WTC11 (cell line): ENCODE measurements at regions not wholly inside any gene's neighbourhood (a gene's known extent, or its start where the extent isn't known, plus 50 kb on each side); places are given as distances from the start of the nearest gene placed in this dataset.

ENCODE experiments used
- ATAC-seq: fragments of 200-7000 bp; cut with Tn5 transposase; 2 replicates; pipeline ENCODE4 v1.10.0; 2021; ENCODE audit warnings: mild to moderate bottlenecking, moderate library complexity
- CTCF ChIA-PET: fragments of 300-600 bp; sonication (Branson Sonifier 250); formaldehyde crosslinking; loops from one replicate; lab custom pipeline; 2021; ENCODE audit warnings: antibody characterized with exemption; lab: Charles Lee
- POLR2A ChIA-PET: fragments of 350-600 bp; sonication (Branson Sonifier 250); formaldehyde crosslinking; loops from one replicate; lab custom pipeline; 2021; ENCODE audit warnings: antibody characterized with exemption; lab: Charles Lee
- DNase-seq: peaks from one replicate; pipeline ENCODE4 v3.0.0; 2021; ENCODE audit warnings: low spot score
- H3K27ac Mint-ChIP-seq: 2 replicates; pipeline ENCODE4 v1.8.0; 2021; ENCODE audit warnings: mixed read lengths
- H3K27me3 Mint-ChIP-seq: 2 replicates; pipeline ENCODE4 v1.8.0; 2021; ENCODE audit warnings: low read depth, mild to moderate bottlenecking, moderate library complexity, mixed read lengths
- H3K36me3 Mint-ChIP-seq: 2 replicates; pipeline ENCODE4 v1.8.0; 2021; ENCODE audit warnings: mixed read lengths
- H3K4me1 Mint-ChIP-seq: 2 replicates; pipeline ENCODE4 v1.8.0; 2022; ENCODE audit warnings: mixed read lengths
- H3K4me3 Mint-ChIP-seq: 2 replicates; pipeline ENCODE4 v1.8.0; 2021; ENCODE audit warnings: mild to moderate bottlenecking, moderate library complexity, mixed read lengths
- H3K9me3 Mint-ChIP-seq: 2 replicates; pipeline ENCODE4 v1.8.0; 2021; ENCODE audit warnings: mixed read lengths
- FOXJ3 ChIP-seq: sonication (generic); formaldehyde crosslinking; IDR thresholded peaks from 2 replicates; pipeline ENCODE4 v1.9.0; 2021; ENCODE audit warnings: missing genetic modification reagents, mild to moderate bottlenecking, borderline replicate concordance
- GRHL2 ChIP-seq: fragments of 250-450 bp; sonication (Bioruptor Pico); IDR thresholded peaks from 2 replicates; pipeline ENCODE4 v1.8.0; 2022; ENCODE audit warnings: mild to moderate bottlenecking, moderate library complexity; ENCODE audit not compliant: insufficient replicate concordance, severe bottlenecking
- MXD4 ChIP-seq: fragments of 250-450 bp; sonication (Bioruptor Pico); IDR thresholded peaks from 2 replicates; pipeline ENCODE4 v1.8.0; 2021; ENCODE audit warnings: mild to moderate bottlenecking, moderate library complexity, borderline replicate concordance
- NFYB ChIP-seq: sonication (generic); formaldehyde crosslinking; conservative IDR thresholded peaks from 2 replicates; pipeline ENCODE4 v1.8.0; 2022; ENCODE audit warnings: low read depth, missing genetic modification reagents
- NR2C2 ChIP-seq: sonication (generic); formaldehyde crosslinking; IDR thresholded peaks from 2 replicates; pipeline ENCODE4 v1.8.0; 2022; ENCODE audit warnings: mild to moderate bottlenecking, missing genetic modification reagents
- RORB ChIP-seq: fragments of 250-450 bp; sonication (Bioruptor Pico); IDR thresholded peaks from 2 replicates; pipeline ENCODE4 v1.9.0; 2021; ENCODE audit warnings: mild to moderate bottlenecking
- TF ChIP-seq, protein P1 (sequence below): fragments of 250-450 bp; sonication (Bioruptor Pico); IDR thresholded peaks from 2 replicates; pipeline ENCODE4 v1.8.0; 2021; ENCODE audit warnings: mild to moderate bottlenecking
- TF ChIP-seq, protein P2 (sequence below): sonication (generic); formaldehyde crosslinking; IDR thresholded peaks from 2 replicates; pipeline ENCODE4 v1.8.1; 2023; ENCODE audit warnings: mild to moderate bottlenecking, missing genetic modification reagents, borderline replicate concordance
- TF ChIP-seq, protein P3 (sequence below): sonication (generic); formaldehyde crosslinking; IDR thresholded peaks from 2 replicates; pipeline ENCODE4 v1.8.0; 2022; ENCODE audit warnings: missing genetic modification reagents
- TF ChIP-seq, protein P4 (sequence below): fragments of 250-450 bp; sonication (Bioruptor Pico); IDR thresholded peaks from 2 replicates; pipeline ENCODE4 v1.9.0; 2021; ENCODE audit warnings: mild to moderate bottlenecking
- TF ChIP-seq, protein P5 (sequence below): sonication (generic); formaldehyde crosslinking; IDR thresholded peaks from 2 replicates; pipeline ENCODE4 v1.8.0; 2022; ENCODE audit warnings: mild to moderate bottlenecking, missing genetic modification reagents

DNA sequence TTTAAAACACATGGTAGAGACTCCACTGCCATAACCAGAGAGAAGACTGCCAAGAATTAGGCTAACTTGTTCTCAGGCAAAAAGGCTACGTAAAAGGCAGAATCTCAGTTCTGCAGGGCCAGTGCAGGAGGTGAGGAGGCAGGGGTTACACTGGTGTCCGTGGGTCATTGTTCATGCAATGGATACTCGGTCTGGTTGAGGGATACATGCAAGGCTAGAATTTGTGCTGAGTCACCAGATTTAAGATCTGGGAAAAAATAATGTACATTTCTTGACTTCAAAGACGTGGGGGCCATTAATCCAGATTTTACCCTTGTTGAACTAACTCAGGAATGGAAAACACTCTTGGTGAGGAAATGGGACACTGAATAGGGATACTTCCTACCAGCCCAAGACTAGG lies 52.3 kb upstream of the DPH5 start (continued):
- TF ChIP-seq, protein P1, sequence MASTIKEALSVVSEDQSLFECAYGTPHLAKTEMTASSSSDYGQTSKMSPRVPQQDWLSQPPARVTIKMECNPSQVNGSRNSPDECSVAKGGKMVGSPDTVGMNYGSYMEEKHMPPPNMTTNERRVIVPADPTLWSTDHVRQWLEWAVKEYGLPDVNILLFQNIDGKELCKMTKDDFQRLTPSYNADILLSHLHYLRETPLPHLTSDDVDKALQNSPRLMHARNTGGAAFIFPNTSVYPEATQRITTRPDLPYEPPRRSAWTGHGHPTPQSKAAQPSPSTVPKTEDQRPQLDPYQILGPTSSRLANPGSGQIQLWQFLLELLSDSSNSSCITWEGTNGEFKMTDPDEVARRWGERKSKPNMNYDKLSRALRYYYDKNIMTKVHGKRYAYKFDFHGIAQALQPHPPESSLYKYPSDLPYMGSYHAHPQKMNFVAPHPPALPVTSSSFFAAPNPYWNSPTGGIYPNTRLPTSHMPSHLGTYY, result no peak
- TF ChIP-seq, protein P2, sequence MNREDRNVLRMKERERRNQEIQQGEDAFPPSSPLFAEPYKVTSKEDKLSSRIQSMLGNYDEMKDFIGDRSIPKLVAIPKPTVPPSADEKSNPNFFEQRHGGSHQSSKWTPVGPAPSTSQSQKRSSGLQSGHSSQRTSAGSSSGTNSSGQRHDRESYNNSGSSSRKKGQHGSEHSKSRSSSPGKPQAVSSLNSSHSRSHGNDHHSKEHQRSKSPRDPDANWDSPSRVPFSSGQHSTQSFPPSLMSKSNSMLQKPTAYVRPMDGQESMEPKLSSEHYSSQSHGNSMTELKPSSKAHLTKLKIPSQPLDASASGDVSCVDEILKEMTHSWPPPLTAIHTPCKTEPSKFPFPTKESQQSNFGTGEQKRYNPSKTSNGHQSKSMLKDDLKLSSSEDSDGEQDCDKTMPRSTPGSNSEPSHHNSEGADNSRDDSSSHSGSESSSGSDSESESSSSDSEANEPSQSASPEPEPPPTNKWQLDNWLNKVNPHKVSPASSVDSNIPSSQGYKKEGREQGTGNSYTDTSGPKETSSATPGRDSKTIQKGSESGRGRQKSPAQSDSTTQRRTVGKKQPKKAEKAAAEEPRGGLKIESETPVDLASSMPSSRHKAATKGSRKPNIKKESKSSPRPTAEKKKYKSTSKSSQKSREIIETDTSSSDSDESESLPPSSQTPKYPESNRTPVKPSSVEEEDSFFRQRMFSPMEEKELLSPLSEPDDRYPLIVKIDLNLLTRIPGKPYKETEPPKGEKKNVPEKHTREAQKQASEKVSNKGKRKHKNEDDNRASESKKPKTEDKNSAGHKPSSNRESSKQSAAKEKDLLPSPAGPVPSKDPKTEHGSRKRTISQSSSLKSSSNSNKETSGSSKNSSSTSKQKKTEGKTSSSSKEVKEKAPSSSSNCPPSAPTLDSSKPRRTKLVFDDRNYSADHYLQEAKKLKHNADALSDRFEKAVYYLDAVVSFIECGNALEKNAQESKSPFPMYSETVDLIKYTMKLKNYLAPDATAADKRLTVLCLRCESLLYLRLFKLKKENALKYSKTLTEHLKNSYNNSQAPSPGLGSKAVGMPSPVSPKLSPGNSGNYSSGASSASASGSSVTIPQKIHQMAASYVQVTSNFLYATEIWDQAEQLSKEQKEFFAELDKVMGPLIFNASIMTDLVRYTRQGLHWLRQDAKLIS, result no peak
- TF ChIP-seq FOXJ3, result no peak

DNA sequence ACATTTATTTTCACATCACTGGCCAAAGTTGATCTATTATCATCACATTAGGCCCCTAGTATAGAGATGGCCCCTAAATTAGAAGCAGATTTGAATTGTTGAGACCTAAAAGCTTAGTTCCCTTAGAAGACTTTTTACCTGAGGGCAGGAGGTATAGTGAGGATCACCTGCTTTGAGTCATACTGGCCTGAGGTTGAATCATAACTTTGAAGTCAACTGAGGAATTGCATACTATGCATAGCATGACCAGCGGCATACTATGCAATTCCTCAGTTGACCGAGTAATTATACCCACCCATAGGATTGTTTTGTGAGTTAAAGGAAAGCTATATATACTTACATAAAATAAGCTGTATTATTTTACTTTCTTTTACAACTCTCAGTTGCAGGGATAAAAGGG lies 50.3 kb upstream of the DPH5 start:
- ChIA-PET CTCF (interaction anchor here (1.0 kb wide), 1 partner anchor 234 kb away, joined by 3 read pairs; no protein-coding TSS in a partner anchor), POLR2A (no interaction called here)
- Mint-ChIP-seq H3K27ac (no peak overlapping the region), H3K36me3 (no peaks in the 10 kb centered on the region), H3K4me3 (no peak overlapping the region), H3K27me3 (no peaks in the 10 kb centered on the region; the same call in 1 of the 2 replicates)
- no peak for ATAC-seq
- TF ChIP-seq, protein P3, sequence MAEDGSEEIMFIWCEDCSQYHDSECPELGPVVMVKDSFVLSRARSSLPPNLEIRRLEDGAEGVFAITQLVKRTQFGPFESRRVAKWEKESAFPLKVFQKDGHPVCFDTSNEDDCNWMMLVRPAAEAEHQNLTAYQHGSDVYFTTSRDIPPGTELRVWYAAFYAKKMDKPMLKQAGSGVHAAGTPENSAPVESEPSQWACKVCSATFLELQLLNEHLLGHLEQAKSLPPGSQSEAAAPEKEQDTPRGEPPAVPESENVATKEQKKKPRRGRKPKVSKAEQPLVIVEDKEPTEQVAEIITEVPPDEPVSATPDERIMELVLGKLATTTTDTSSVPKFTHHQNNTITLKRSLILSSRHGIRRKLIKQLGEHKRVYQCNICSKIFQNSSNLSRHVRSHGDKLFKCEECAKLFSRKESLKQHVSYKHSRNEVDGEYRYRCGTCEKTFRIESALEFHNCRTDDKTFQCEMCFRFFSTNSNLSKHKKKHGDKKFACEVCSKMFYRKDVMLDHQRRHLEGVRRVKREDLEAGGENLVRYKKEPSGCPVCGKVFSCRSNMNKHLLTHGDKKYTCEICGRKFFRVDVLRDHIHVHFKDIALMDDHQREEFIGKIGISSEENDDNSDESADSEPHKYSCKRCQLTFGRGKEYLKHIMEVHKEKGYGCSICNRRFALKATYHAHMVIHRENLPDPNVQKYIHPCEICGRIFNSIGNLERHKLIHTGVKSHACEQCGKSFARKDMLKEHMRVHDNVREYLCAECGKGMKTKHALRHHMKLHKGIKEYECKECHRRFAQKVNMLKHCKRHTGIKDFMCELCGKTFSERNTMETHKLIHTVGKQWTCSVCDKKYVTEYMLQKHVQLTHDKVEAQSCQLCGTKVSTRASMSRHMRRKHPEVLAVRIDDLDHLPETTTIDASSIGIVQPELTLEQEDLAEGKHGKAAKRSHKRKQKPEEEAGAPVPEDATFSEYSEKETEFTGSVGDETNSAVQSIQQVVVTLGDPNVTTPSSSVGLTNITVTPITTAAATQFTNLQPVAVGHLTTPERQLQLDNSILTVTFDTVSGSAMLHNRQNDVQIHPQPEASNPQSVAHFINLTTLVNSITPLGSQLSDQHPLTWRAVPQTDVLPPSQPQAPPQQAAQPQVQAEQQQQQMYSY, result no peak
- TF ChIP-seq, protein P4, sequence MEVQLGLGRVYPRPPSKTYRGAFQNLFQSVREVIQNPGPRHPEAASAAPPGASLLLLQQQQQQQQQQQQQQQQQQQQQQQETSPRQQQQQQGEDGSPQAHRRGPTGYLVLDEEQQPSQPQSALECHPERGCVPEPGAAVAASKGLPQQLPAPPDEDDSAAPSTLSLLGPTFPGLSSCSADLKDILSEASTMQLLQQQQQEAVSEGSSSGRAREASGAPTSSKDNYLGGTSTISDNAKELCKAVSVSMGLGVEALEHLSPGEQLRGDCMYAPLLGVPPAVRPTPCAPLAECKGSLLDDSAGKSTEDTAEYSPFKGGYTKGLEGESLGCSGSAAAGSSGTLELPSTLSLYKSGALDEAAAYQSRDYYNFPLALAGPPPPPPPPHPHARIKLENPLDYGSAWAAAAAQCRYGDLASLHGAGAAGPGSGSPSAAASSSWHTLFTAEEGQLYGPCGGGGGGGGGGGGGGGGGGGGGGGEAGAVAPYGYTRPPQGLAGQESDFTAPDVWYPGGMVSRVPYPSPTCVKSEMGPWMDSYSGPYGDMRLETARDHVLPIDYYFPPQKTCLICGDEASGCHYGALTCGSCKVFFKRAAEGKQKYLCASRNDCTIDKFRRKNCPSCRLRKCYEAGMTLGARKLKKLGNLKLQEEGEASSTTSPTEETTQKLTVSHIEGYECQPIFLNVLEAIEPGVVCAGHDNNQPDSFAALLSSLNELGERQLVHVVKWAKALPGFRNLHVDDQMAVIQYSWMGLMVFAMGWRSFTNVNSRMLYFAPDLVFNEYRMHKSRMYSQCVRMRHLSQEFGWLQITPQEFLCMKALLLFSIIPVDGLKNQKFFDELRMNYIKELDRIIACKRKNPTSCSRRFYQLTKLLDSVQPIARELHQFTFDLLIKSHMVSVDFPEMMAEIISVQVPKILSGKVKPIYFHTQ (CRISPR knock-in tag), result no peak
- TF ChIP-seq NFYB (CRISPR knock-in tag) (no peak), MXD4 (CRISPR knock-in tag) (no peak), GRHL2 (CRISPR knock-in tag) (no peak), RORB (CRISPR knock-in tag) (no peak), NR2C2 (CRISPR knock-in tag) (no peak)
- TF ChIP-seq, protein P5, sequence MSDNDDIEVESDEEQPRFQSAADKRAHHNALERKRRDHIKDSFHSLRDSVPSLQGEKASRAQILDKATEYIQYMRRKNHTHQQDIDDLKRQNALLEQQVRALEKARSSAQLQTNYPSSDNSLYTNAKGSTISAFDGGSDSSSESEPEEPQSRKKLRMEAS (CRISPR knock-in tag), result no peak
- TF ChIP-seq, all 79 proteins: peak for 0
- H3K4me1 Mint-ChIP-seq, result no peaks in the 10 kb centered on the region
- no peaks in the 10 kb centered on the region for H3K9me3 Mint-ChIP-seq
- DNase-seq, result no peak
